Colonic mucosa (tissue), 4 donors: ENCODE measurements at regions not wholly inside any gene's neighbourhood (a gene's known extent, or its start where the extent isn't known, plus 50 kb on each side); places are given as distances from the start of the nearest gene placed in this dataset.
A peak's percentile ranks its signal among the peaks of the same experiment; 100 is the strongest.

ENCODE experiments used
- DNase-seq: peaks from one replicate; pipeline ENCODE4 v3.0.0-alpha.2; 2020
- H3K27ac ChIP-seq: fragments of 200-600 bp; one replicate; pipeline ENCODE4 v1.8.0; 2021
- H3K27me3 ChIP-seq: fragments of 200-600 bp; one replicate; pipeline ENCODE4 v1.8.0; 2021
- H3K36me3 ChIP-seq: fragments of 200-600 bp; one replicate; pipeline ENCODE4 v1.8.0; 2021
- H3K4me1 ChIP-seq: fragments of 200-600 bp; one replicate; pipeline ENCODE4 v1.8.0; 2021; ENCODE audit warnings: mild to moderate bottlenecking
- H3K4me3 ChIP-seq: fragments of 200-600 bp; one replicate; pipeline ENCODE4 v1.8.0; 2021
- H3K9ac ChIP-seq, 2 donors: one replicate each; pipeline ENCODE4 v1.7.0; 2013; ENCODE audit warnings: control low read depth in 2 of 2, low read depth in 2 of 2, low read length in 2 of 2
- H3K9me3 ChIP-seq: fragments of 200-600 bp; one replicate; pipeline ENCODE4 v1.8.0; 2021
- intact Hi-C: fragments of 100-400 bp; cut with DNase I; formaldehyde crosslinking; loops from one replicate; pipeline ENCODE4 v1.14.1; 2022
- TF ChIP-seq, protein P1 (sequence below): fragments of 200-600 bp; IDR thresholded peaks from one replicate; pipeline ENCODE4 v1.8.0; 2022; ENCODE audit warnings: antibody characterized with exemption, mild to moderate bottlenecking
- donor health status: healthy.
- donor health status: DM: no; HTN: no; CAD: no.
- donor health status: DM: no; HTN: no; CAD: no.

- Histone ChIP-seq H3K36me3 (no peaks in the 10 kb centered on the region), H3K4me1 (peaks cover 31% of the 10 kb centered on the region), H3K27ac (peak overlapping the region; percentile 20), H3K4me3 (no peak overlapping the region), H3K9me3 (no peaks in the 10 kb centered on the region), H3K9ac (no peak overlapping the region), H3K27me3 (no peaks in the 10 kb centered on the region)
- TF ChIP-seq, protein P1, sequence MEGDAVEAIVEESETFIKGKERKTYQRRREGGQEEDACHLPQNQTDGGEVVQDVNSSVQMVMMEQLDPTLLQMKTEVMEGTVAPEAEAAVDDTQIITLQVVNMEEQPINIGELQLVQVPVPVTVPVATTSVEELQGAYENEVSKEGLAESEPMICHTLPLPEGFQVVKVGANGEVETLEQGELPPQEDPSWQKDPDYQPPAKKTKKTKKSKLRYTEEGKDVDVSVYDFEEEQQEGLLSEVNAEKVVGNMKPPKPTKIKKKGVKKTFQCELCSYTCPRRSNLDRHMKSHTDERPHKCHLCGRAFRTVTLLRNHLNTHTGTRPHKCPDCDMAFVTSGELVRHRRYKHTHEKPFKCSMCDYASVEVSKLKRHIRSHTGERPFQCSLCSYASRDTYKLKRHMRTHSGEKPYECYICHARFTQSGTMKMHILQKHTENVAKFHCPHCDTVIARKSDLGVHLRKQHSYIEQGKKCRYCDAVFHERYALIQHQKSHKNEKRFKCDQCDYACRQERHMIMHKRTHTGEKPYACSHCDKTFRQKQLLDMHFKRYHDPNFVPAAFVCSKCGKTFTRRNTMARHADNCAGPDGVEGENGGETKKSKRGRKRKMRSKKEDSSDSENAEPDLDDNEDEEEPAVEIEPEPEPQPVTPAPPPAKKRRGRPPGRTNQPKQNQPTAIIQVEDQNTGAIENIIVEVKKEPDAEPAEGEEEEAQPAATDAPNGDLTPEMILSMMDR: no peak
- DNase-seq: no peak
- intact Hi-C loops: no loop called here
These were observed 230.5 kb downstream of the SEC14L1 start for GRCh38 chr17:77371117-77371887.

DNA sequence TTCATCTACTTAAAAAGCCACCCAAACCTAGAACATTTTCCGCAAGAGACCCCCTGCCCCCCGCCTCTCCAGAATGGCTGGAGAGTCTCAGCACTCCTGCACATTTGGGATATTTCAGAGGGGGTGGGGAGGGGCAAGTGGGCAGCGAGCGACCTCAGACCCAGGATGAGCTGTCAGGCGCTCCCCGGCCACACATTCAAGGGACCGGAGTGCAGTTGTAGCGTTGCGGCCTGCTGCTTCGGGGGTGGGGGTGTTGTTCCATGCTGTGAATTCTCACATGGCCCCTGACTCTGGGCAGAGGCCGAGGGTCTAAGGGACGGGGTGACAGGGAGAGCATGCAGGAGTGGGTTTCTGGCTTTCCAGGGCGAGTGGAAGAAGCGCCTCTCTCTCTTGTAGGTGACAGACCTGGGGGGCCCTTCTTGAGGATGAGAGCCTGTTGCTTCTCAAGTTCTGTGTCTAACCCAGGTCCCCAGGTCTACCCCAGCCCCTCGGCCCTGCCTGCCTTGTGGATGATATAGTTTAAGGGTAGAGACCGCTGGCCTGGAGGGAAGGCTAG, 231.2 kb downstream of the SEC14L1 start:
- intact Hi-C loops: no loop called here
- peak overlapping the region; percentile 75 to 84 for H3K9ac ChIP-seq
- H3K4me1 ChIP-seq: peaks cover 27% of the 10 kb centered on the region
- H3K36me3 ChIP-seq: no peaks in the 10 kb centered on the region
- TF ChIP-seq, protein P1: no peak
- no peaks in the 10 kb centered on the region for H3K9me3 ChIP-seq
- no peaks in the 10 kb centered on the region for H3K27me3 ChIP-seq
- peak overlapping the region; percentile 87 for H3K27ac ChIP-seq
- no peak for DNase-seq
- H3K4me3 ChIP-seq: peak overlapping the region; percentile 57

- H3K9ac ChIP-seq: peak overlapping the region; percentile 75 to 84
- TF ChIP-seq, protein P1: no peak
- intact Hi-C loops: no loop called here
- no peaks in the 10 kb centered on the region for H3K36me3 ChIP-seq
- peak overlapping the region; percentile 87 for H3K27ac ChIP-seq
- DNase-seq: peak; percentile 77
- peak overlapping the region; percentile 57 for H3K4me3 ChIP-seq
- H3K4me1 ChIP-seq: peaks cover 23% of the 10 kb centered on the region
- H3K27me3 ChIP-seq: no peaks in the 10 kb centered on the region
- H3K9me3 ChIP-seq: no peaks in the 10 kb centered on the region
These were observed 231.9 kb downstream of the SEC14L1 start for GRCh38 chr17:77372444-77373298.

DNA sequence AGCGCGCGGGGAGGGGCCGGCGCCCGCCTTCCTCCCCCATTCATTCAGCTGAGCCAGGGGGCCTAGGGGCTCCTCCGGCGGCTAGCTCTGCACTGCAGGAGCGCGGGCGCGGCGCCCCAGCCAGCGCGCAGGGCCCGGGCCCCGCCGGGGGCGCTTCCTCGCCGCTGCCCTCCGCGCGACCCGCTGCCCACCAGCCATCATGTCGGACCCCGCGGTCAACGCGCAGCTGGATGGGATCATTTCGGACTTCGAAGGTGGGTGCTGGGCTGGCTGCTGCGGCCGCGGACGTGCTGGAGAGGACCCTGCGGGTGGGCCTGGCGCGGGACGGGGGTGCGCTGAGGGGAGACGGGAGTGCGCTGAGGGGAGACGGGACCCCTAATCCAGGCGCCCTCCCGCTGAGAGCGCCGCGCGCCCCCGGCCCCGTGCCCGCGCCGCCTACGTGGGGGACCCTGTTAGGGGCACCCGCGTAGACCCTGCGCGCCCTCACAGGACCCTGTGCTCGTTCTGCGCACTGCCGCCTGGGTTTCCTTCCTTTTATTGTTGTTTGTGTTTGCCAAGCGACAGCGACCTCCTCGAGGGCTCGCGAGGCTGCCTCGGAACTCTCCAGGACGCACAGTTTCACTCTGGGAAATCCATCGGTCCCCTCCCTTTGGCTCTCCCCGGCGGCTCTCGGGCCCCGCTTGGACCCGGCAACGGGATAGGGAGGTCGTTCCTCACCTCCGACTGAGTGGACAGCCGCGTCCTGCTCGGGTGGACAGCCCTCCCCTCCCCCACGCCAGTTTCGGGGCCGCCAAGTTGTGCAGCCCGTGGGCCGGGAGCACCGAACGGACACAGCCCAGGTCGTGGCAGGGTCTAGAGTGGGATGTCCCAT, 232.8 kb downstream of the SEC14L1 start:
- intact Hi-C loops: no loop called here
- peak overlapping the region; percentile 77 to 94 for H3K9ac ChIP-seq

More for the DNA sequence above, 232.8 kb downstream of the SEC14L1 start:
- H3K4me1 ChIP-seq: peaks cover 23% of the 10 kb centered on the region
- no peaks in the 10 kb centered on the region for H3K9me3 ChIP-seq
- H3K36me3 ChIP-seq: no peaks in the 10 kb centered on the region
- no peaks in the 10 kb centered on the region for H3K27me3 ChIP-seq
- peak overlapping the region; percentile 57 for H3K4me3 ChIP-seq
- TF ChIP-seq, protein P1: no peak
- peak overlapping the region; percentile 87 for H3K27ac ChIP-seq
- no peak for DNase-seq
